Astrocyte of the hippocampus (primary cell): ENCODE measurements at regions not wholly inside any gene's neighbourhood (a gene's known extent, or its start where the extent isn't known, plus 50 kb on each side); places are given as distances from the start of the nearest gene placed in this dataset.
A peak's percentile ranks its signal among the peaks of the same experiment; 100 is the strongest.

Experiments
- DNase-seq: peaks from one replicate; pipeline ENCODE4 v3.0.0; 2011; ENCODE audit warnings: low read depth, low spot score

- no peak for DNase-seq
Observed at GRCh38 chr6:56347526-56347925, 100.1 kb upstream of the COL21A1 start.

- no peak for DNase-seq
Observed at GRCh38 chr6:56346958-56347357, 99.6 kb upstream of the COL21A1 start.

- DNase-seq: no peak
Observed at GRCh38 chr6:56345376-56345995, 98.1 kb upstream of the COL21A1 start.

GRCh38 chr6:56343295-56343694, 95.9 kb upstream of the COL21A1 start:
- DNase-seq: no peak

GRCh38 chr6:56339524-56339923, 92.1 kb upstream of the COL21A1 start:
- no peak for DNase-seq

GRCh38 chr6:56335726-56336125, 88.3 kb upstream of the COL21A1 start:
- peak; percentile 82 for DNase-seq

GRCh38 chr6:56334937-56335336, 87.6 kb upstream of the COL21A1 start:
- DNase-seq: no peak

GRCh38 chr6:56329271-56330050, 82.1 kb upstream of the COL21A1 start:
- no peak for DNase-seq

- DNase-seq: no peak
Observed at GRCh38 chr6:56328728-56329090, 81.3 kb upstream of the COL21A1 start.

GRCh38 chr6:56327946-56328727, 80.8 kb upstream of the COL21A1 start:
- no peak for DNase-seq

GRCh38 chr6:56324396-56324795, 77.0 kb upstream of the COL21A1 start:
- no peak for DNase-seq

- DNase-seq: no peak
Observed at GRCh38 chr6:56318851-56319250, 71.5 kb upstream of the COL21A1 start.

- peak; percentile 68 for DNase-seq
Observed at GRCh38 chr6:56314683-56315523, 67.5 kb upstream of the COL21A1 start.

GRCh38 chr6:56311533-56312448, 64.4 kb upstream of the COL21A1 start:
- no peak for DNase-seq

GRCh38 chr6:56311061-56311460, 63.7 kb upstream of the COL21A1 start:
- no peak for DNase-seq

GRCh38 chr6:56310241-56310640, 62.9 kb upstream of the COL21A1 start:
- no peak for DNase-seq

GRCh38 chr6:56299916-56300315, 52.5 kb upstream of the COL21A1 start:
- DNase-seq: no peak

GRCh38 chr6:56297022-56297989, 49.9 kb upstream of the COL21A1 start:
- no peak for DNase-seq
